Activated T-cell treated with anti-CD3 and anti-CD28 coated beads, Interleukin-2, amount 50 U/mL, for 1 hour (primary cell): ENCODE measurements at regions not wholly inside any gene's neighbourhood (a gene's known extent, or its start where the extent isn't known, plus 50 kb on each side); places are given as distances from the start of the nearest gene placed in this dataset.
"Not testable (repeated sequence)": the region's sequence is repeated elsewhere in the genome, so short reads cannot be mapped to it uniquely, and the experiment has no call there.

ENCODE experiments used
- DNase-seq: peaks from one replicate; pipeline ENCODE4 v3.0.0-alpha.2; 2020

GRCh38 chr7:136103545-136104268 is 126.5 kb upstream of the MTPN start:
- DNase-seq, result no peak

- DNase-seq, result no peak
Measured at GRCh38 chr7:136102881-136103280, 125.7 kb upstream of the MTPN start.

GRCh38 chr7:136092714-136093113 is 115.6 kb upstream of the MTPN start:
- not testable (repeated sequence) for DNase-seq

GRCh38 chr7:136087881-136088280 is 110.7 kb upstream of the MTPN start:
- DNase-seq, result no peak

GRCh38 chr7:136086712-136087111 is 109.6 kb upstream of the MTPN start:
- no peak for DNase-seq

GRCh38 chr7:136079934-136080333 is 102.8 kb upstream of the MTPN start:
- DNase-seq, result no peak

- no peak for DNase-seq
Measured at GRCh38 chr7:136079478-136079892, 102.3 kb upstream of the MTPN start.

GRCh38 chr7:136079066-136079465 is 101.9 kb upstream of the MTPN start:
- no peak for DNase-seq

GRCh38 chr7:136078630-136079029 is 101.5 kb upstream of the MTPN start:
- no peak for DNase-seq

- no peak for DNase-seq
Measured at GRCh38 chr7:136076954-136077353, 99.8 kb upstream of the MTPN start.

- DNase-seq, result no peak
Measured at GRCh38 chr7:136074843-136075242, 97.7 kb upstream of the MTPN start.

GRCh38 chr7:136072447-136072846 is 95.3 kb upstream of the MTPN start:
- DNase-seq, result no peak

GRCh38 chr7:136070736-136071505 is 93.8 kb upstream of the MTPN start:
- DNase-seq, result no peak

- no peak for DNase-seq
Measured at GRCh38 chr7:136069840-136070529, 92.8 kb upstream of the MTPN start.

GRCh38 chr7:136067277-136067676 is 90.1 kb upstream of the MTPN start:
- no peak for DNase-seq

- no peak for DNase-seq
Measured at GRCh38 chr7:136066304-136067143, 89.4 kb upstream of the MTPN start.

GRCh38 chr7:136064627-136065237 is 87.6 kb upstream of the MTPN start:
- DNase-seq, result no peak

- no peak for DNase-seq
Measured at GRCh38 chr7:136064081-136064480, 86.9 kb upstream of the MTPN start.

GRCh38 chr7:136063326-136063666 is 86.1 kb upstream of the MTPN start:
- no peak for DNase-seq

GRCh38 chr7:136062625-136063325 is 85.6 kb upstream of the MTPN start:
- no peak for DNase-seq

GRCh38 chr7:136061433-136061832 is 84.3 kb upstream of the MTPN start:
- DNase-seq, result no peak

GRCh38 chr7:136058546-136058945 is 81.4 kb upstream of the MTPN start:
- DNase-seq, result no peak
